H1 (cell line): ENCODE measurements at regions not wholly inside any gene's neighbourhood (a gene's known extent, or its start where the extent isn't known, plus 50 kb on each side); places are given as distances from the start of the nearest gene placed in this dataset.

ENCODE experiments used
- CREB1 ChIP-seq: IDR thresholded peaks from 2 replicates; pipeline ENCODE4 v1.6.1; 2012; ENCODE audit warnings: inconsistent platforms
- E2F6 ChIP-seq: IDR thresholded peaks from 2 replicates; pipeline ENCODE4 v1.6.1; 2012; ENCODE audit warnings: inconsistent platforms
- SAP30 ChIP-seq: fragments of 300-600 bp; sonication (generic); IDR thresholded peaks from 2 replicates; pipeline ENCODE4 v1.7.1; 2012; ENCODE audit warnings: low read length, moderate library complexity, mild to moderate bottlenecking, inconsistent platforms; ENCODE audit not compliant: insufficient read depth, insufficient replicate concordance

- TF ChIP-seq SAP30 = no peak
- TF ChIP-seq CREB1 = no peak
- TF ChIP-seq E2F6 = no peak
These were observed 562.6 kb upstream of the CFAP20DC start (continued) for GRCh38 chr3:59612444-59612715.
